ENCODE measurements at regions not wholly inside any gene's neighbourhood (a gene's known extent, or its start where the extent isn't known, plus 50 kb on each side); places are given as distances from the start of the nearest gene placed in this dataset.

DNA sequence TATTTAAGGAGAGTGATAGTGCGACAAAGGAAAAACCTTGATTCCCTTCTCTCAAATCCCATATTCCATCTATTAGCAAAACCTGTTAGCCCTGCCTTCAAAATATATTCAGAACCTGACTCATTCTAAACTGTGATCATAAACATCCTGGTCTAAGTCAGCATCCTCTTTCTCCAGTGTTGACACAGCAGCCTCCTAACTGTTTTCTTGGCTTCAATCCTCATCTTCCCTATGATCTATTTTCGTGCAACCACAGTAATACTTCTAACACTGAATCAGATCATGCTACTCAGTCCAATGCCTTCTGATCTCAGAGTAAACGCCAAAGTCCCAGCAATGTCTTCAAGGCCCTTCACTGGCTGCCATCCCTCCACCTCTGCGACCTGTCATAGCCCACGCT is 785.1 kb downstream of the EDEM1 start:
- intact Hi-C loops (cut with micrococcal nuclease; ENCODE audit: unreplicated experiment) = no loop called here
- DNase-seq = no peak
- no peaks in the 10 kb centered on the region for H3K36me3 ChIP-seq (ENCODE audit: low read depth)
- no peaks in the 10 kb centered on the region for H3K9me3 ChIP-seq (ENCODE audit: insufficient read depth, low read depth)
- H3F3A ChIP-seq (ENCODE audit: insufficient read depth, low read depth) = no peaks in the 10 kb centered on the region
- ChIA-PET POLR2A (ENCODE audit: unreplicated experiment) (no interaction called here), CTCF (no interaction called here)
- H3K9me2 ChIP-seq (ENCODE audit: insufficient read depth) = no peaks in the 10 kb centered on the region
- H2AFZ ChIP-seq = no peak overlapping the region
- H3K4me2 ChIP-seq = no peak overlapping the region
- H3K79me2 ChIP-seq (ENCODE audit: low read depth) = no peaks in the 10 kb centered on the region
- H3K27ac ChIP-seq = no peak overlapping the region
- TF ChIP-seq, protein P1, sequence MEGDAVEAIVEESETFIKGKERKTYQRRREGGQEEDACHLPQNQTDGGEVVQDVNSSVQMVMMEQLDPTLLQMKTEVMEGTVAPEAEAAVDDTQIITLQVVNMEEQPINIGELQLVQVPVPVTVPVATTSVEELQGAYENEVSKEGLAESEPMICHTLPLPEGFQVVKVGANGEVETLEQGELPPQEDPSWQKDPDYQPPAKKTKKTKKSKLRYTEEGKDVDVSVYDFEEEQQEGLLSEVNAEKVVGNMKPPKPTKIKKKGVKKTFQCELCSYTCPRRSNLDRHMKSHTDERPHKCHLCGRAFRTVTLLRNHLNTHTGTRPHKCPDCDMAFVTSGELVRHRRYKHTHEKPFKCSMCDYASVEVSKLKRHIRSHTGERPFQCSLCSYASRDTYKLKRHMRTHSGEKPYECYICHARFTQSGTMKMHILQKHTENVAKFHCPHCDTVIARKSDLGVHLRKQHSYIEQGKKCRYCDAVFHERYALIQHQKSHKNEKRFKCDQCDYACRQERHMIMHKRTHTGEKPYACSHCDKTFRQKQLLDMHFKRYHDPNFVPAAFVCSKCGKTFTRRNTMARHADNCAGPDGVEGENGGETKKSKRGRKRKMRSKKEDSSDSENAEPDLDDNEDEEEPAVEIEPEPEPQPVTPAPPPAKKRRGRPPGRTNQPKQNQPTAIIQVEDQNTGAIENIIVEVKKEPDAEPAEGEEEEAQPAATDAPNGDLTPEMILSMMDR (conservative IDR thresholded peaks at IDR 0.05) = no peak
- no peak for TF ChIP-seq EZH2 (IDR thresholded peaks at IDR 0.05; ENCODE audit: low read depth)
- no peaks in the 10 kb centered on the region for H3K4me1 ChIP-seq (replicated peaks; ENCODE audit: insufficient read depth)
- no peaks in the 10 kb centered on the region for H4K20me1 ChIP-seq (ENCODE audit: insufficient read depth)
- BruUV-seq (replicated peaks) = no TSS peak
- H3K4me3 ChIP-seq = no peak overlapping the region
- no peaks in the 10 kb centered on the region for H3K27me3 ChIP-seq (ENCODE audit: insufficient read depth, low read depth)

DNA sequence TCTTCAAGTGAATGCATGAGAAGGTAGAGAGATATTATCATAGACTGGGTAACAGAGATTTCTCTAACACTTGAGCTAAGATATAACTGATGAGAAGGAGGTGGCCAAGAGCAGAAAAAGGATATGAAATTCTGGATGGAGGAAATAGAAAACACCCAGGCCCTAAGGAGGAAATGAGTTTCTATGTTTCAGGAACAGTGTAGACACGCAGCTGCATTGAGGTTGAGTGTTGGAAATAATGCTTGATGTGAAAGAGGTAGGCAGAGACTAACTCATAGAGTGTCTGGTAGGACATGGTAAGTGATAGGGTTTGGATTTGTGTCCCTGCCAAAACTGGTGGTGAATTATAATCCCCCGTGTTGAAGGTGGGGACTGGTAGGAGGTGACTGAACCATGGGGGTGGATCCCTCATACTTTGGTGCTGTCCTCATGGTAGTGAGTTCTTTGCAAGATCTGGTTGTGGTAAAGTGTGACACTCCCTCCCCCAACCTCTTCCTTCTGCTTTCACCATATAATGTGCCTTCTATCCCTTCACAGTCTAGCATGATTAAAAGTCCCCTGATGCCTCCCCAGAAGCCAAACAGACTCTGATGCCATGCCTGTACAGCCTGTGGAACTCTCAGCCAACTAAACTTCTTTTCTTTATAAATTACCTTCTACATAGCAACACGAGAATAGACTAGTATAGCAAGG is 787.3 kb downstream of the EDEM1 start:
- intact Hi-C loops (cut with micrococcal nuclease; ENCODE audit: unreplicated experiment) = no loop called here
- ChIA-PET POLR2A (ENCODE audit: unreplicated experiment) (no interaction called here), CTCF (no interaction called here)
- no peaks in the 10 kb centered on the region for H4K20me1 ChIP-seq (ENCODE audit: insufficient read depth)
- H3K4me1 ChIP-seq (replicated peaks; ENCODE audit: insufficient read depth) = no peaks in the 10 kb centered on the region
- H3F3A ChIP-seq (ENCODE audit: insufficient read depth, low read depth) = no peaks in the 10 kb centered on the region
- no peaks in the 10 kb centered on the region for H3K79me2 ChIP-seq (ENCODE audit: low read depth)
- no peak overlapping the region for H3K4me2 ChIP-seq
- H3K36me3 ChIP-seq (ENCODE audit: low read depth) = no peaks in the 10 kb centered on the region
- DNase-seq = no peak
- BruUV-seq (replicated peaks) = no TSS peak
- no peaks in the 10 kb centered on the region for H3K27me3 ChIP-seq (ENCODE audit: insufficient read depth, low read depth)
- no peaks in the 10 kb centered on the region for H3K9me3 ChIP-seq (ENCODE audit: insufficient read depth, low read depth)
- TF ChIP-seq EZH2 (IDR thresholded peaks at IDR 0.05; ENCODE audit: low read depth) = no peak
- TF ChIP-seq, protein P1 (conservative IDR thresholded peaks at IDR 0.05) = no peak
- no peak overlapping the region for H2AFZ ChIP-seq
- no peaks in the 10 kb centered on the region for H3K9me2 ChIP-seq (ENCODE audit: insufficient read depth)
- no peak overlapping the region for H3K4me3 ChIP-seq
- H3K27ac ChIP-seq = no peak overlapping the region

DNA sequence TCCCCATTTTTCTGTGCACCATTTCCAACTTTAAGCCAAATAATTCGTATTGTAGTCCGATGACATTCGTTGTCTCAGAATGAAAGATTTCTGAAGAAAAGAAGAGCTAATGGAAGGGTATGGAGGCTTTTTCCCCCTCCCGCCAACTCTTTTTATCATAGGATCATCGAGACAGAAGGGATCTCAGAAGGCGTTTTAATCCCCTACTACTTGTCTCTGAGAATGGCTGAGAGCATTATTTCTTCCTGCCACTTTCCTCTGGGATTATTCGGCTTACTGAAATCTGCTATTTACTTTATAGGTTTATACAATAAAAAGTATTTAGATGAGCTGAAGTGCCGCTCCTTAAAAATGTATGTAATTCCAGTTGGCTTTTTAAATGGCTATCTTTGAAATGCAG is 789.8 kb downstream of the EDEM1 start:
- CTCF ChIA-PET = no interaction called here
- no peak overlapping the region for H2AFZ ChIP-seq

More for the DNA sequence above, 789.8 kb downstream of the EDEM1 start:
- Histone ChIP-seq H3K4me3 (no peak overlapping the region), H3F3A (ENCODE audit: insufficient read depth, low read depth) (no peaks in the 10 kb centered on the region), H3K36me3 (ENCODE audit: low read depth) (no peaks in the 10 kb centered on the region), H3K9me3 (ENCODE audit: insufficient read depth, low read depth) (no peaks in the 10 kb centered on the region), H3K9me2 (ENCODE audit: insufficient read depth) (no peaks in the 10 kb centered on the region), H3K4me1 (replicated peaks; ENCODE audit: insufficient read depth) (no peaks in the 10 kb centered on the region), H3K27ac (no peak overlapping the region), H4K20me1 (ENCODE audit: insufficient read depth) (no peaks in the 10 kb centered on the region), H3K4me2 (no peak overlapping the region), H3K79me2 (ENCODE audit: low read depth) (no peaks in the 10 kb centered on the region), H3K27me3 (ENCODE audit: insufficient read depth, low read depth) (no peaks in the 10 kb centered on the region)
- TF ChIP-seq, protein P1 (conservative IDR thresholded peaks at IDR 0.05) = no peak
- no peak for TF ChIP-seq EZH2 (IDR thresholded peaks at IDR 0.05; ENCODE audit: low read depth)
- intact Hi-C loops (cut with micrococcal nuclease; ENCODE audit: unreplicated experiment) = no loop called here
- POLR2A ChIA-PET (ENCODE audit: unreplicated experiment) = no interaction called here
- BruUV-seq (replicated peaks) = no TSS peak
- no peak for DNase-seq
